HepG2 (cell line): ENCODE measurements at regions not wholly inside any gene's neighbourhood (a gene's known extent, or its start where the extent isn't known, plus 50 kb on each side); places are given as distances from the start of the nearest gene placed in this dataset.

ENCODE experiments used
- ARHGAP35 ChIP-seq: sonication (generic); formaldehyde crosslinking; IDR thresholded peaks from 2 replicates; pipeline ENCODE4 v1.9.0; 2022; ENCODE audit warnings: mild to moderate bottlenecking, inconsistent platforms, moderate library complexity, missing genetic modification reagents, borderline replicate concordance
- BCL6 ChIP-seq: IDR thresholded peaks from 2 replicates; pipeline ENCODE4 v1.6.1; 2016; ENCODE audit warnings: missing genetic modification reagents, missing compliant biosample characterization
- DR1 ChIP-seq: sonication (generic); formaldehyde crosslinking; IDR thresholded peaks from 2 replicates; pipeline ENCODE4 v1.8.0; 2021; ENCODE audit warnings: mild to moderate bottlenecking, missing genetic modification reagents, inconsistent platforms
- FOXK1 ChIP-seq: sonication (generic); formaldehyde crosslinking; IDR thresholded peaks from 2 replicates; pipeline ENCODE4 v1.4.0; 2020; ENCODE audit warnings: low read depth, missing genetic modification reagents, borderline replicate concordance
- FOXO1 ChIP-seq: sonication (generic); formaldehyde crosslinking; IDR thresholded peaks from 2 replicates; pipeline ENCODE4 v1.4.0; 2020; ENCODE audit warnings: missing genetic modification reagents
- HDAC1 ChIP-seq: sonication (generic); formaldehyde crosslinking; IDR thresholded peaks from 2 replicates; pipeline ENCODE4 v1.5.1; 2020; ENCODE audit warnings: mild to moderate bottlenecking, missing genetic modification reagents
- HDAC2 ChIP-seq: sonication (generic); formaldehyde crosslinking; IDR thresholded peaks from 2 replicates; pipeline ENCODE4 v1.4.0; 2020; ENCODE audit warnings: missing genetic modification reagents
- HMG20A ChIP-seq: IDR thresholded peaks from 2 replicates; pipeline ENCODE4 v1.6.1; 2016; ENCODE audit warnings: borderline replicate concordance
- KLF11 ChIP-seq: IDR thresholded peaks from 2 replicates; pipeline ENCODE4 v1.6.1; 2016; ENCODE audit warnings: missing compliant biosample characterization
- LCORL ChIP-seq, 2 experiments: fragments of 450-650 bp in 1 of 2; sonication (generic) in 1 of 2; formaldehyde crosslinking in 1 of 2; IDR thresholded peaks; 2 replicates each; pipeline versions ENCODE4 v1.5.0 to v1.6.1; 2017 to 2020; ENCODE audit warnings: antibody characterized with exemption in 1 of 2, missing genetic modification reagents in 1 of 2
- MED1 ChIP-seq: sonication (generic); formaldehyde crosslinking; IDR thresholded peaks from 2 replicates; pipeline ENCODE4 v1.4.0; 2020; ENCODE audit warnings: missing genetic modification reagents
- MEIS1 ChIP-seq: sonication (generic); formaldehyde crosslinking; IDR thresholded peaks from 2 replicates; pipeline ENCODE4 v1.9.0; 2021; ENCODE audit warnings: mild to moderate bottlenecking, missing genetic modification reagents, moderate library complexity, borderline replicate concordance
- NR2F6 ChIP-seq, 2 experiments: IDR thresholded peaks; 2 replicates each; pipeline ENCODE4 v1.6.1; 2016; ENCODE audit warnings: antibody characterized with exemption in 1 of 2, mild to moderate bottlenecking in 1 of 2
- PITX1 ChIP-seq: sonication (generic); formaldehyde crosslinking; IDR thresholded peaks from 2 replicates; pipeline ENCODE4 v1.5.1; 2020; ENCODE audit warnings: mild to moderate bottlenecking, missing genetic modification reagents
- RARA ChIP-seq: IDR thresholded peaks from 2 replicates; pipeline ENCODE4 v1.6.1; 2016; ENCODE audit warnings: missing genetic modification reagents, missing compliant biosample characterization
- RORA ChIP-seq: sonication (generic); formaldehyde crosslinking; IDR thresholded peaks from 2 replicates; pipeline ENCODE4 v1.5.0; 2020; ENCODE audit warnings: mild to moderate bottlenecking, missing genetic modification reagents, moderate library complexity
- SOX5 ChIP-seq: IDR thresholded peaks from 2 replicates; pipeline ENCODE4 v1.6.1; 2016; ENCODE audit warnings: borderline replicate concordance
- SOX6 ChIP-seq, 2 experiments: fragments of 450-650 bp in 1 of 2; sonication (generic) in 1 of 2; formaldehyde crosslinking in 1 of 2; IDR thresholded peaks; 2 replicates each; pipeline versions ENCODE4 v1.4.0 to v1.6.1; 2017 to 2020; ENCODE audit warnings: antibody characterized with exemption in 1 of 2, mild to moderate bottlenecking in 1 of 2, missing genetic modification reagents in 1 of 2
- TCF7 ChIP-seq: sonication (generic); IDR thresholded peaks from 2 replicates; pipeline ENCODE4 v1.6.1; 2016; ENCODE audit warnings: antibody characterized with exemption, low read depth
- ZNF607 ChIP-seq: sonication (generic); formaldehyde crosslinking; IDR thresholded peaks from 2 replicates; pipeline ENCODE4 v1.5.1; 2020; ENCODE audit warnings: missing genetic modification reagents, mild to moderate bottlenecking, borderline replicate concordance
- ZNF83 ChIP-seq: sonication (generic); formaldehyde crosslinking; IDR thresholded peaks from 2 replicates; pipeline ENCODE4 v1.4.0; 2020; ENCODE audit warnings: missing genetic modification reagents, mild to moderate bottlenecking, borderline replicate concordance
- TF ChIP-seq, protein P1 (sequence below): IDR thresholded peaks from 2 replicates; pipeline ENCODE4 v1.6.1; 2016; ENCODE audit warnings: low read depth, control low read depth
- TF ChIP-seq, protein P2 (sequence below): sonication (generic); formaldehyde crosslinking; IDR thresholded peaks from 2 replicates; pipeline ENCODE4 v1.8.1; 2023; ENCODE audit warnings: missing genetic modification reagents, inconsistent platforms, borderline replicate concordance
- TF ChIP-seq, protein P3 (sequence below): sonication (generic); formaldehyde crosslinking; IDR thresholded peaks from 2 replicates; pipeline ENCODE4 v1.4.0; 2020; ENCODE audit warnings: missing genetic modification reagents
- TF ChIP-seq, protein P4 (sequence below): sonication (generic); formaldehyde crosslinking; IDR thresholded peaks from 2 replicates; pipeline ENCODE4 v1.8.1; 2023; ENCODE audit warnings: mild to moderate bottlenecking, moderate library complexity, missing genetic modification reagents

DNA sequence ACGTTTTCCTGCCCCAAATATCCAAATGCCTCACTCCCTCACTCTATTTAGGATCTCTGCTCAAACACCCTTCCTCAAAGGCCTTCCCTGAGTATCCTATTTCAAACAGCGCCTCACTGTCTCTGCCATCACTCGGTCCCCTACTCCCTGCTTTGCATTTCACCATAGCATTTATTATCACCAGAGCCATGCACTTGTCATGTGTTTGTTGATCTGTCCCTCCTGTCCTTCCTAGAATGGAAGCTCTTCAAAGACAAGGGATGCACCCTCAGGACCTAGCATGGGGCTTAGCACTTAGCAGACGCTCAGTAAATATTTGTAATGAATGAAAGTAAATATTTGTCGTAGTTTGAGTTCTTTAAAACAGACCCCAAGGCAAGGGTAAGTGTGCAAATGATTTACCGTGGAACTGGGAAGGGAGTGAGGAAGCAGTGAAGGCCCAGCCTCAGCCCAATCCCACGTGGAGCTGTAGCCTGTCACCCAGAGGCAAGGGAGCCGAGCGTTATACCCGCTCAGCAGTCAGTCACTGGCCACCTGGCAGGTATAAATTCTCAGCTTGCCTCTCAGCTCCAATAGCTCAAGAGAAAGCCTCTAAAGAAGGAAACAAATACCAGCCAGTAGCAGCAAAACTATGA is 97.7 kb upstream of the KIF2A start (continued):
- TF ChIP-seq LCORL (IDR thresholded peaks at IDR 0.05) (no peak), LCORL (CRISPR knock-in tag; IDR thresholded peaks at IDR 0.05) (no peak), KLF11 (CRISPR knock-in tag) (no peak), PITX1 (peak; percentile 34; the same call in 1 of the 2 replicates), HDAC1 (CRISPR knock-in tag) (0 out of 2 replicates have a peak, but pooled peaks have one; percentile 32), ZNF83 (no peak), MED1 (CRISPR knock-in tag) (no peak), MEIS1 (no peak), SOX5 (peak; percentile 23; the same call in 1 of the 2 replicates), RARA (CRISPR knock-in tag) (0 out of 2 replicates have a peak, but pooled peaks have one; percentile 30), SOX6 (IDR thresholded peaks at IDR 0.05) (no peak), SOX6 (CRISPR knock-in tag; IDR thresholded peaks at IDR 0.05) (peak; percentile 65; the same call in 1 of the 2 replicates), FOXO1 (CRISPR knock-in tag) (0 out of 2 replicates have a peak, but pooled peaks have one; percentile 16), BCL6 (peak; percentile 62), DR1 (no peak), NR2F6 (IDR thresholded peaks at IDR 0.05) (no peak), NR2F6 (CRISPR knock-in tag; IDR thresholded peaks at IDR 0.05) (no peak), TCF7 (peak; percentile 75), HMG20A (peak; percentile 32; the same call in 1 of the 2 replicates), HDAC2 (CRISPR knock-in tag) (peak; percentile 37; the same call in 1 of the 2 replicates), RORA (CRISPR knock-in tag) (no peak), ZNF607 (CRISPR knock-in tag) (no peak), ARHGAP35 (CRISPR knock-in tag) (no peak), FOXK1 (CRISPR knock-in tag) (0 out of 2 replicates have a peak, but pooled peaks have one; percentile 36)
- TF ChIP-seq, protein P1, sequence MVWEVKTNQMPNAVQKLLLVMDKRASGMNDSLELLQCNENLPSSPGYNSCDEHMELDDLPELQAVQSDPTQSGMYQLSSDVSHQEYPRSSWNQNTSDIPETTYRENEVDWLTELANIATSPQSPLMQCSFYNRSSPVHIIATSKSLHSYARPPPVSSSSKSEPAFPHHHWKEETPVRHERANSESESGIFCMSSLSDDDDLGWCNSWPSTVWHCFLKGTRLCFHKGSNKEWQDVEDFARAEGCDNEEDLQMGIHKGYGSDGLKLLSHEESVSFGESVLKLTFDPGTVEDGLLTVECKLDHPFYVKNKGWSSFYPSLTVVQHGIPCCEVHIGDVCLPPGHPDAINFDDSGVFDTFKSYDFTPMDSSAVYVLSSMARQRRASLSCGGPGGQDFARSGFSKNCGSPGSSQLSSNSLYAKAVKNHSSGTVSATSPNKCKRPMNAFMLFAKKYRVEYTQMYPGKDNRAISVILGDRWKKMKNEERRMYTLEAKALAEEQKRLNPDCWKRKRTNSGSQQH (CRISPR knock-in tag): no peak
- TF ChIP-seq, protein P2, sequence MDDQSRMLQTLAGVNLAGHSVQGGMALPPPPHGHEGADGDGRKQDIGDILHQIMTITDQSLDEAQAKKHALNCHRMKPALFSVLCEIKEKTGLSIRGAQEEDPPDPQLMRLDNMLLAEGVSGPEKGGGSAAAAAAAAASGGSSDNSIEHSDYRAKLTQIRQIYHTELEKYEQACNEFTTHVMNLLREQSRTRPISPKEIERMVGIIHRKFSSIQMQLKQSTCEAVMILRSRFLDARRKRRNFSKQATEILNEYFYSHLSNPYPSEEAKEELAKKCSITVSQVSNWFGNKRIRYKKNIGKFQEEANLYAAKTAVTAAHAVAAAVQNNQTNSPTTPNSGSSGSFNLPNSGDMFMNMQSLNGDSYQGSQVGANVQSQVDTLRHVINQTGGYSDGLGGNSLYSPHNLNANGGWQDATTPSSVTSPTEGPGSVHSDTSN (CRISPR knock-in tag): no peak
- TF ChIP-seq, protein P3, sequence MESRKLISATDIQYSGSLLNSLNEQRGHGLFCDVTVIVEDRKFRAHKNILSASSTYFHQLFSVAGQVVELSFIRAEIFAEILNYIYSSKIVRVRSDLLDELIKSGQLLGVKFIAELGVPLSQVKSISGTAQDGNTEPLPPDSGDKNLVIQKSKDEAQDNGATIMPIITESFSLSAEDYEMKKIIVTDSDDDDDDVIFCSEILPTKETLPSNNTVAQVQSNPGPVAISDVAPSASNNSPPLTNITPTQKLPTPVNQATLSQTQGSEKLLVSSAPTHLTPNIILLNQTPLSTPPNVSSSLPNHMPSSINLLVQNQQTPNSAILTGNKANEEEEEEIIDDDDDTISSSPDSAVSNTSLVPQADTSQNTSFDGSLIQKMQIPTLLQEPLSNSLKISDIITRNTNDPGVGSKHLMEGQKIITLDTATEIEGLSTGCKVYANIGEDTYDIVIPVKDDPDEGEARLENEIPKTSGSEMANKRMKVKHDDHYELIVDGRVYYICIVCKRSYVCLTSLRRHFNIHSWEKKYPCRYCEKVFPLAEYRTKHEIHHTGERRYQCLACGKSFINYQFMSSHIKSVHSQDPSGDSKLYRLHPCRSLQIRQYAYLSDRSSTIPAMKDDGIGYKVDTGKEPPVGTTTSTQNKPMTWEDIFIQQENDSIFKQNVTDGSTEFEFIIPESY: no peak
- TF ChIP-seq, protein P4, sequence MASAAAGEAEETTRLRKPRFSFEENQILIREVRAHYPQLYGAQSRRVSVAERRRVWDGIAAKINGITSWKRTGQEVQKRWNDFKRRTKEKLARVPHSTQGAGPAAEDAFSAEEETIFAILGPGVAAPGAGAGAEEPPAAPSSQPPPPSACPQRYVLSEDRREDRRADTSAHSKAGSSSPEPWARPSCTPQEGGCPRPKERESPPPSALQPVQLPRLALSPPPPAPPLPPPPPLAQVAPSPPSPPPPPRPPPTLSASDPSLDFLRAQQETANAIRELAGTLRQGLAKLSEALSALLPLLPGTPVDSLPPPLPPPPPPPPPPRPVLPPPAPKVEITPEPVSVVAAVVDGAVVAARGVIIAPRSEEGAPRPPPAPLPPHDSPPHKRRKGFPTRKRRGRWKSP: peak; percentile 57; the same call in 1 of the 2 replicates
